HEK293 (cell line): ENCODE measurements at regions not wholly inside any gene's neighbourhood (a gene's known extent, or its start where the extent isn't known, plus 50 kb on each side); places are given as distances from the start of the nearest gene placed in this dataset.

Experiments
- CTCF ChIP-seq: fragments of 450-650 bp; formaldehyde crosslinking; IDR thresholded peaks from 2 replicates; pipeline ENCODE4 v1.5.1; 2016; ENCODE audit warnings: missing biosample characterization, missing genetic modification characterization
- PATZ1 ChIP-seq: fragments of 450-650 bp; formaldehyde crosslinking; IDR thresholded peaks from 2 replicates; pipeline ENCODE4 v1.5.1; 2016; ENCODE audit warnings: missing biosample characterization, missing genetic modification characterization
- REST ChIP-seq: fragments of 450-650 bp; formaldehyde crosslinking; IDR thresholded peaks from 2 replicates; pipeline ENCODE4 v1.5.1; 2016; ENCODE audit warnings: missing biosample characterization, missing genetic modification characterization
- ZBTB17 ChIP-seq: fragments of 450-650 bp; formaldehyde crosslinking; IDR thresholded peaks from 2 replicates; pipeline ENCODE4 v1.5.1; 2016; ENCODE audit warnings: missing biosample characterization, missing genetic modification characterization
- ZIC2 ChIP-seq: fragments of 450-650 bp; formaldehyde crosslinking; IDR thresholded peaks from 2 replicates; pipeline ENCODE4 v1.5.1; 2016; ENCODE audit warnings: missing biosample characterization, missing genetic modification characterization
- ZNF114 ChIP-seq: fragments of 450-650 bp; formaldehyde crosslinking; IDR thresholded peaks from 2 replicates; pipeline ENCODE4 v1.5.0; 2017; ENCODE audit warnings: missing biosample characterization, missing genetic modification characterization
- ZNF280D ChIP-seq: fragments of 450-650 bp; formaldehyde crosslinking; IDR thresholded peaks from 2 replicates; pipeline ENCODE4 v1.5.1; 2016; ENCODE audit warnings: missing biosample characterization, missing genetic modification characterization
- ZNF362 ChIP-seq: fragments of 450-650 bp; formaldehyde crosslinking; IDR thresholded peaks from 2 replicates; pipeline ENCODE4 v1.5.1; 2016; ENCODE audit warnings: missing biosample characterization, missing genetic modification characterization
- ZNF37A ChIP-seq: fragments of 450-650 bp; IDR thresholded peaks from 2 replicates; pipeline ENCODE4 v1.5.1; 2018; ENCODE audit warnings: missing biosample characterization, missing genetic modification characterization
- ZNF624 ChIP-seq: fragments of 450-650 bp; formaldehyde crosslinking; IDR thresholded peaks from 2 replicates; pipeline ENCODE4 v1.5.1; 2017; ENCODE audit warnings: missing biosample characterization, missing genetic modification characterization
- ZNF639 ChIP-seq: fragments of 450-650 bp; formaldehyde crosslinking; IDR thresholded peaks from 2 replicates; pipeline ENCODE4 v1.5.1; 2016; ENCODE audit warnings: missing biosample characterization, missing genetic modification characterization

- TF ChIP-seq CTCF (no peak), ZIC2 (tag by site-specific recombination) (no peak), REST (tag by site-specific recombination) (no peak), ZNF624 (tag by site-specific recombination) (no peak), ZNF114 (tag by site-specific recombination) (no peak), ZNF280D (no peak), ZBTB17 (tag by site-specific recombination) (no peak), ZNF37A (tag by site-specific recombination) (no peak), ZNF639 (no peak), PATZ1 (tag by site-specific recombination) (no peak), ZNF362 (no peak)
Measured at GRCh38 chr12:24099576-24099975, 150.1 kb upstream of the SOX5 start.
